ENCODE measurements at regions not wholly inside any gene's neighbourhood (a gene's known extent, or its start where the extent isn't known, plus 50 kb on each side); places are given as distances from the start of the nearest gene placed in this dataset.

DNA sequence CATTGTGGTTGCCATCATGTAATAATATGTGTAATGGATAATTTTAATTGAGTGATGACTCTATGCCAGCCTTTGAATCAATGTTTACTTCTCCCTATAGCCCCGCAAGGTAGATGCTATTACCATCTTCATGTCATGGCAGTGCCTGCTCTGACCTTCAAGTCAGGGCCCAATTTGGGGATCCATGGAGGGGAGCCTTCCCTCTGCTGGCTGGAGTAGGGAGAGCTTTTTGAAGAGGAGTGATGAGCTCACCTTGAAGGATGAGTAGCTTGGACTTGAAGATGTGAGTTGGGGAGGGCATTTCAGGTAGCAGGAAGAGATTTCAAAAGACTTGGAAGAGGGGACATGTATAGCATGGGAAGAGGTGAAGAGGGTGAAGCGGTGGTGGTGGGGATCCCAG is 189.2 kb downstream of the FOXD2 start:
- no peaks in the 10 kb centered on the region for H3K36me3 ChIP-seq (ENCODE audit: control insufficient read depth in 1 of 2, insufficient read depth in 2 of 2, low read depth in 1 of 2, low read length in 2 of 2)
- no peak overlapping the region for H4K91ac ChIP-seq (ENCODE audit: low read length)
- peaks cover 0 to 36% of the 10 kb centered on the region in 2 experiments for H3K27me3 ChIP-seq (ENCODE audit: control insufficient read depth in 1 of 2, insufficient read depth in 1 of 2, low read length in 2 of 2)
- no peak overlapping the region for H2BK5ac ChIP-seq (ENCODE audit: low read depth, low read length, poor library complexity, severe bottlenecking)
- no peak overlapping the region for H3K18ac ChIP-seq (ENCODE audit: low read depth in 1 of 2, low read length in 2 of 2)
- no peak overlapping the region for H2BK12ac ChIP-seq (ENCODE audit: low read length in 2 of 2)
- H3K23ac ChIP-seq (ENCODE audit: low read length in 2 of 2) = no peak overlapping the region
- no peak overlapping the region for H3K14ac ChIP-seq (ENCODE audit: low read length in 2 of 2)
- H2BK15ac ChIP-seq (ENCODE audit: low read depth, poor library complexity, severe bottlenecking) = no peak overlapping the region
- H2AK5ac ChIP-seq (ENCODE audit: low read length, severe bottlenecking) = no peak overlapping the region
- no peak for DNase-seq
- H2AFZ ChIP-seq (ENCODE audit: low read depth, low read length) = no peak overlapping the region
- H3K27ac ChIP-seq (ENCODE audit: low read length, poor library complexity, severe bottlenecking) = no peak overlapping the region
- no peak overlapping the region for H2BK120ac ChIP-seq (ENCODE audit: low read depth, low read length)
- no peak overlapping the region for H3K4ac ChIP-seq (ENCODE audit: low read depth in 1 of 2, low read length in 2 of 2)
- no peaks in the 10 kb centered on the region for H3K9me3 ChIP-seq (ENCODE audit: control insufficient read depth, low read length)
- H3K9ac ChIP-seq (ENCODE audit: low read length) = no peak overlapping the region
- no peaks in the 10 kb centered on the region for H3K4me1 ChIP-seq (ENCODE audit: control insufficient read depth, insufficient read depth, low read depth, low read length)
- H3K4me3 ChIP-seq (ENCODE audit: insufficient read depth in 1 of 2, low read depth in 1 of 2, low read length in 2 of 2) = no peak overlapping the region
- WGBS = 100% methylated on average over 1 of the region's 2 CpGs
- H3K79me1 ChIP-seq (replicated peaks; ENCODE audit: low read length, poor library complexity, severe bottlenecking) = no peaks in the 10 kb centered on the region
- H3K4me2 ChIP-seq (ENCODE audit: low read length, poor library complexity, severe bottlenecking) = no peak overlapping the region
- H4K8ac ChIP-seq (ENCODE audit: low read length) = no peak overlapping the region

- Histone ChIP-seq H3K18ac (ENCODE audit: low read depth in 1 of 2, low read length in 2 of 2) (no peak overlapping the region), H2BK120ac (ENCODE audit: low read depth, low read length) (no peak overlapping the region), H2AK5ac (ENCODE audit: low read length, severe bottlenecking) (no peak overlapping the region), H3K27ac (ENCODE audit: low read length, poor library complexity, severe bottlenecking) (no peak overlapping the region), H3K4me3 (ENCODE audit: insufficient read depth in 1 of 2, low read depth in 1 of 2, low read length in 2 of 2) (no peak overlapping the region), H3K9me3 (ENCODE audit: control insufficient read depth, low read length) (no peaks in the 10 kb centered on the region), H4K91ac (ENCODE audit: low read length) (no peak overlapping the region), H2BK5ac (ENCODE audit: low read depth, low read length, poor library complexity, severe bottlenecking) (no peak overlapping the region), H3K36me3 (ENCODE audit: control insufficient read depth in 1 of 2, insufficient read depth in 2 of 2, low read depth in 1 of 2, low read length in 2 of 2) (no peaks in the 10 kb centered on the region), H3K23ac (ENCODE audit: low read length in 2 of 2) (no peak overlapping the region), H3K4ac (ENCODE audit: low read depth in 1 of 2, low read length in 2 of 2) (no peak overlapping the region), H4K8ac (ENCODE audit: low read length) (no peak overlapping the region), H3K4me1 (ENCODE audit: control insufficient read depth, insufficient read depth, low read depth, low read length) (no peaks in the 10 kb centered on the region), H2BK12ac (ENCODE audit: low read length in 2 of 2) (no peak overlapping the region), H3K9ac (ENCODE audit: low read length) (no peak overlapping the region), H3K79me1 (replicated peaks; ENCODE audit: low read length, poor library complexity, severe bottlenecking) (no peaks in the 10 kb centered on the region), H2AFZ (ENCODE audit: low read depth, low read length) (no peak overlapping the region), H3K14ac (ENCODE audit: low read length in 2 of 2) (no peak overlapping the region), H3K27me3 (ENCODE audit: control insufficient read depth in 1 of 2, insufficient read depth in 1 of 2, low read length in 2 of 2) (peaks cover 0 to 41% of the 10 kb centered on the region in 2 experiments), H2BK15ac (ENCODE audit: low read depth, poor library complexity, severe bottlenecking) (no peak overlapping the region), H3K4me2 (ENCODE audit: low read length, poor library complexity, severe bottlenecking) (no peak overlapping the region)
- 79% methylated on average over 21 of the region's 23 CpGs for WGBS
- no peak for DNase-seq
These were observed 189.9 kb downstream of the FOXD2 start for GRCh38 chr1:47627471-47628370.

DNA sequence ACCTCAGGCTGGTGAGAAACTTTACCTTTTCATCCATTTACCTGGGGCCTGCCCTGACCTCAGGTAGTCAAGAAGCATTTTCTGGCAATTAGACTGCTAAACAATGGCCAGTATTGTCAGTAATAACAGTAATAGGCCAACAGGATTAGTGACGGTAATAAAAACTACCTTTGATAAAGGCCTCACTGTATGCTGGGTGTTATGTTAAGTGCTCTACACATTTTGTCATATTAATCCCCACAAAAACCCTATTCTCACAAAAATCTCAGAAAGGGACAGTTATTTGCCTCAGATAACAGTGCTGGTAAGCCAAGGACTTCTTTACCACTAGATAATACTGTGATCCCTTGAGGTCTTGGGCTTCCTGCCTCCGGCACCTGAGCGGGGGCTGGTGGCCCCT is 191.4 kb downstream of the FOXD2 start:
- no peak overlapping the region for H3K4ac ChIP-seq (ENCODE audit: low read depth in 1 of 2, low read length in 2 of 2)
- no peak overlapping the region for H2BK12ac ChIP-seq (ENCODE audit: low read length in 2 of 2)
- H2BK120ac ChIP-seq (ENCODE audit: low read depth, low read length) = no peak overlapping the region
- no peaks in the 10 kb centered on the region for H3K9me3 ChIP-seq (ENCODE audit: control insufficient read depth, low read length)
- no peaks in the 10 kb centered on the region for H3K36me3 ChIP-seq (ENCODE audit: control insufficient read depth in 1 of 2, insufficient read depth in 2 of 2, low read depth in 1 of 2, low read length in 2 of 2)
- H3K79me1 ChIP-seq (replicated peaks; ENCODE audit: low read length, poor library complexity, severe bottlenecking) = no peaks in the 10 kb centered on the region
- H3K27me3 ChIP-seq (ENCODE audit: control insufficient read depth in 1 of 2, insufficient read depth in 1 of 2, low read length in 2 of 2) = peaks cover 0 to 49% of the 10 kb centered on the region in 2 experiments
- H2AFZ ChIP-seq (ENCODE audit: low read depth, low read length) = no peak overlapping the region
- 93% methylated on average over 2 of the region's 3 CpGs for WGBS
- H3K18ac ChIP-seq (ENCODE audit: low read depth in 1 of 2, low read length in 2 of 2) = no peak overlapping the region
- no peak overlapping the region for H3K23ac ChIP-seq (ENCODE audit: low read length in 2 of 2)
- no peak overlapping the region for H3K4me3 ChIP-seq (ENCODE audit: insufficient read depth in 1 of 2, low read depth in 1 of 2, low read length in 2 of 2)
- no peak for DNase-seq
- H4K91ac ChIP-seq (ENCODE audit: low read length) = no peak overlapping the region
- no peak overlapping the region for H4K8ac ChIP-seq (ENCODE audit: low read length)
- no peak overlapping the region for H2BK5ac ChIP-seq (ENCODE audit: low read depth, low read length, poor library complexity, severe bottlenecking)
- no peak overlapping the region for H3K9ac ChIP-seq (ENCODE audit: low read length)
- no peak overlapping the region for H3K14ac ChIP-seq (ENCODE audit: low read length in 2 of 2)
- H3K27ac ChIP-seq (ENCODE audit: low read length, poor library complexity, severe bottlenecking) = no peak overlapping the region
- no peak overlapping the region for H2AK5ac ChIP-seq (ENCODE audit: low read length, severe bottlenecking)
- no peak overlapping the region for H3K4me2 ChIP-seq (ENCODE audit: low read length, poor library complexity, severe bottlenecking)
- no peak overlapping the region for H2BK15ac ChIP-seq (ENCODE audit: low read depth, poor library complexity, severe bottlenecking)
- H3K4me1 ChIP-seq (ENCODE audit: control insufficient read depth, insufficient read depth, low read depth, low read length) = no peaks in the 10 kb centered on the region

GRCh38 chr1:47630346-47630745 is 192.5 kb downstream of the FOXD2 start:
- H3K4me2 ChIP-seq (ENCODE audit: low read length, poor library complexity, severe bottlenecking) = no peak overlapping the region
- peak overlapping the region in 1 of 2 experiments; percentile 57 for H3K14ac ChIP-seq (ENCODE audit: low read length in 2 of 2)
- peaks cover 3 to 46% of the 10 kb centered on the region in 2 experiments for H3K27me3 ChIP-seq (ENCODE audit: control insufficient read depth in 1 of 2, insufficient read depth in 1 of 2, low read length in 2 of 2)
- no peak overlapping the region for H3K4me3 ChIP-seq (ENCODE audit: insufficient read depth in 1 of 2, low read depth in 1 of 2, low read length in 2 of 2)
- no peak overlapping the region for H4K8ac ChIP-seq (ENCODE audit: low read length)
- H3K9me3 ChIP-seq (ENCODE audit: control insufficient read depth, low read length) = no peaks in the 10 kb centered on the region
- no peaks in the 10 kb centered on the region for H3K36me3 ChIP-seq (ENCODE audit: control insufficient read depth in 1 of 2, insufficient read depth in 2 of 2, low read depth in 1 of 2, low read length in 2 of 2)
- H2AFZ ChIP-seq (ENCODE audit: low read depth, low read length) = no peak overlapping the region
- no peak overlapping the region for H4K91ac ChIP-seq (ENCODE audit: low read length)
- H3K18ac ChIP-seq (ENCODE audit: low read depth in 1 of 2, low read length in 2 of 2) = no peak overlapping the region
- no peak overlapping the region for H3K27ac ChIP-seq (ENCODE audit: low read length, poor library complexity, severe bottlenecking)
- 85% methylated on average over 4 of the region's 4 CpGs for WGBS
- no peak overlapping the region for H2BK5ac ChIP-seq (ENCODE audit: low read depth, low read length, poor library complexity, severe bottlenecking)
- no peak overlapping the region for H3K9ac ChIP-seq (ENCODE audit: low read length)
- H3K79me1 ChIP-seq (replicated peaks; ENCODE audit: low read length, poor library complexity, severe bottlenecking) = no peaks in the 10 kb centered on the region
- no peak overlapping the region for H2BK12ac ChIP-seq (ENCODE audit: low read length in 2 of 2)
- no peak for DNase-seq
- H3K4ac ChIP-seq (ENCODE audit: low read depth in 1 of 2, low read length in 2 of 2) = no peak overlapping the region
- H2BK15ac ChIP-seq (ENCODE audit: low read depth, poor library complexity, severe bottlenecking) = no peak overlapping the region
- H3K4me1 ChIP-seq (ENCODE audit: control insufficient read depth, insufficient read depth, low read depth, low read length) = no peaks in the 10 kb centered on the region
- no peak overlapping the region for H3K23ac ChIP-seq (ENCODE audit: low read length in 2 of 2)
- H2BK120ac ChIP-seq (ENCODE audit: low read depth, low read length) = no peak overlapping the region
- H2AK5ac ChIP-seq (ENCODE audit: low read length, severe bottlenecking) = no peak overlapping the region

Data from mesenchymal stem cell (in vitro differentiated cells and primary cell).